Cardiac fibroblast (primary cell): ENCODE measurements at regions not wholly inside any gene's neighbourhood (a gene's known extent, or its start where the extent isn't known, plus 50 kb on each side); places are given as distances from the start of the nearest gene placed in this dataset.

Source experiments
- DNase-seq, 2 donors: peaks; one replicate each; pipeline versions ENCODE4 v3.0.0 to v3.0.0-alpha.2; 2010; ENCODE audit warnings: low read depth in 2 of 2
- H3K4me3 ChIP-seq, 2 donors: replicated peaks in 1 of 2; 1 replicate in 1 of 2; 2 replicates in 1 of 2; pipeline ENCODE4 v1.5.1; 2011; ENCODE audit warnings: low read depth in 2 of 2, low read length in 2 of 2, mild to moderate bottlenecking in 2 of 2, moderate library complexity in 1 of 2
- TF ChIP-seq, protein P1 (sequence below): IDR thresholded peaks from one replicate; pipeline ENCODE4 v1.5.1; 2011; ENCODE audit warnings: low read depth, mild to moderate bottlenecking, low read length, inconsistent platforms

DNA sequence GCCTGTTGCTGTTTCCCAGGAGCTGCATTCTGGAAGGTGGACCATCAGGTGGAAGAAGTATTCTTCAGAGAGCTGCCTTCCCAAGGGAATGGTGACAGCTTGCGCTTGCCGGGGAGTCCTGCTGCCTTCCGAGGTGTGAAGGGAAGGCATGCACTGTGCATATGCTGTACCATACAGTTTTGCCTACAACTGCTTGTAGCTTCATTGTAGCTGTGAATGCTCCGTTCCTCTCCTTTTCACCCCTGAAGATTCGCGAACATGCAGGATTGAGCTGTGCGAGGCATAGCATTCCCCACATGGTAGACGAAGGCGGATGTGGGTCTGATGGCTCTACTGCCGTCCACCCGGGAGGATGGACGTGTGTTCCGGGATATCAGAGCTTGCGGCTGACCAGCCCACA, 243.2 kb upstream of the TSHZ3 start:
- H3K4me3 ChIP-seq = no peak overlapping the region
- TF ChIP-seq, protein P1, sequence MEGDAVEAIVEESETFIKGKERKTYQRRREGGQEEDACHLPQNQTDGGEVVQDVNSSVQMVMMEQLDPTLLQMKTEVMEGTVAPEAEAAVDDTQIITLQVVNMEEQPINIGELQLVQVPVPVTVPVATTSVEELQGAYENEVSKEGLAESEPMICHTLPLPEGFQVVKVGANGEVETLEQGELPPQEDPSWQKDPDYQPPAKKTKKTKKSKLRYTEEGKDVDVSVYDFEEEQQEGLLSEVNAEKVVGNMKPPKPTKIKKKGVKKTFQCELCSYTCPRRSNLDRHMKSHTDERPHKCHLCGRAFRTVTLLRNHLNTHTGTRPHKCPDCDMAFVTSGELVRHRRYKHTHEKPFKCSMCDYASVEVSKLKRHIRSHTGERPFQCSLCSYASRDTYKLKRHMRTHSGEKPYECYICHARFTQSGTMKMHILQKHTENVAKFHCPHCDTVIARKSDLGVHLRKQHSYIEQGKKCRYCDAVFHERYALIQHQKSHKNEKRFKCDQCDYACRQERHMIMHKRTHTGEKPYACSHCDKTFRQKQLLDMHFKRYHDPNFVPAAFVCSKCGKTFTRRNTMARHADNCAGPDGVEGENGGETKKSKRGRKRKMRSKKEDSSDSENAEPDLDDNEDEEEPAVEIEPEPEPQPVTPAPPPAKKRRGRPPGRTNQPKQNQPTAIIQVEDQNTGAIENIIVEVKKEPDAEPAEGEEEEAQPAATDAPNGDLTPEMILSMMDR = no peak
- no peak for DNase-seq

- no peak overlapping the region for H3K4me3 ChIP-seq
- TF ChIP-seq, protein P1 = no peak
- DNase-seq = no peak
Observed at GRCh38 chr19:31594701-31595100, 245.5 kb upstream of the TSHZ3 start.

- TF ChIP-seq, protein P1 = no peak
- no peak overlapping the region for H3K4me3 ChIP-seq
- DNase-seq = no peak
Observed at GRCh38 chr19:31595521-31595920, 246.3 kb upstream of the TSHZ3 start.

- no peak for DNase-seq
- TF ChIP-seq, protein P1 = no peak
- H3K4me3 ChIP-seq = no peak overlapping the region
Observed at GRCh38 chr19:31596751-31597150, 247.5 kb upstream of the TSHZ3 start.

GRCh38 chr19:31597616-31598015, 248.4 kb upstream of the TSHZ3 start:
- TF ChIP-seq, protein P1 = no peak
- H3K4me3 ChIP-seq = no peak overlapping the region
- no peak for DNase-seq

- TF ChIP-seq, protein P1 = no peak
- DNase-seq = no peak
- no peak overlapping the region for H3K4me3 ChIP-seq
Observed at GRCh38 chr19:31598730-31599238, 249.5 kb upstream of the TSHZ3 start.

DNA sequence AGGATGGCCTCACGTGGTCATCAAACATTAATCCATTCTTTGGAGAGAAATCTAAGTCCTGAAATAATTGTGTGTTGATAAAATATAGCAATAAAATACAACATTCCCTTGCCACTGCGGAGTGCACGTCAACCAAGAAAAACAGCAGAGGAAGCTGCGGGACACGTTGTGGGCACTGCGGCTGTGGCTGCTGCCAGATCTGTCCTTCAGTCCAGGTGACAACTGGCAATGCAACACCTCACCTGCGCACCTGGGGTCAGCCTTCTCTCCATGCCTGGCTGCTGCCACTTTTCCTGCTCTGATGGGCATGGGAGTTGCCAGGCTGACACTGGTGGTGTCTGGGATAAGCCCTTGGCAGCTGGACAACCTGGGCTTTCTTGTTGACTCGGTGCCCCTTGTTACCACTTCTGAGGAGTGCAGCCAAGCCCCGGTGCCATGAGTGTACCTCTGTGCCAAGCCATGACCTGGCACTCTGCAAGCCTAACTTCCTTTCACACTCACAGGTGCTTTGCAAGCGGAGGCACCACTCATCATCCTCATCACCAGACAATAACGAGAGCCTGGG, 251.6 kb upstream of the TSHZ3 start:
- H3K4me3 ChIP-seq = no peak overlapping the region
- DNase-seq = no peak
- TF ChIP-seq, protein P1 = no peak
